GM23338 (cell line): ENCODE measurements at regions not wholly inside any gene's neighbourhood (a gene's known extent, or its start where the extent isn't known, plus 50 kb on each side); places are given as distances from the start of the nearest gene placed in this dataset.

Experiments used
- CREB1 ChIP-seq: fragments of 250-450 bp; sonication (Bioruptor Pico); IDR thresholded peaks from 2 replicates; pipeline ENCODE4 v1.5.0; 2020; ENCODE audit warnings: low read depth, mild to moderate bottlenecking, moderate library complexity
- CTCF ChIP-seq, 2 experiments: fragments of 200-600 bp in 1 of 2; sonication (generic) in 1 of 2; conservative IDR thresholded peaks; 2 replicates each; pipeline versions ENCODE4 v1.5.1 to v1.6.1; 2016 to 2017; ENCODE audit warnings: antibody characterized with exemption in 2 of 2, low read depth in 2 of 2, mild to moderate bottlenecking in 2 of 2, moderate library complexity in 1 of 2
- ETS1 ChIP-seq: IDR thresholded peaks from 2 replicates; pipeline ENCODE4 v1.6.1; 2016; ENCODE audit warnings: antibody characterized with exemption
- EZH2 ChIP-seq: fragments of 200-600 bp; sonication (generic); IDR thresholded peaks from one replicate; pipeline ENCODE4 v1.8.0; 2017; ENCODE audit warnings: antibody characterized with exemption, mild to moderate bottlenecking, low read depth; ENCODE audit not compliant: unreplicated experiment
- EZH2phosphoT487 ChIP-seq: fragments of 200-600 bp; sonication (generic); IDR thresholded peaks from one replicate; pipeline ENCODE4 v1.8.1; 2018; ENCODE audit warnings: antibody characterized with exemption; ENCODE audit not compliant: unreplicated experiment
- JUNB ChIP-seq: IDR thresholded peaks from one replicate; pipeline ENCODE4 v1.6.1; 2016; ENCODE audit warnings: antibody characterized with exemption; ENCODE audit not compliant: unreplicated experiment
- NANOG ChIP-seq: IDR thresholded peaks from 2 replicates; pipeline ENCODE4 v1.6.1; 2016; ENCODE audit warnings: antibody characterized with exemption, borderline replicate concordance
- POLR2AphosphoS5 ChIP-seq: IDR thresholded peaks from 2 replicates; pipeline ENCODE4 v1.6.1; 2016; ENCODE audit warnings: antibody characterized with exemption, low read depth
- REST ChIP-seq: IDR thresholded peaks from one replicate; pipeline ENCODE4 v1.6.1; 2018; ENCODE audit warnings: antibody characterized with exemption; ENCODE audit not compliant: unreplicated experiment
- STAT1 ChIP-seq: IDR thresholded peaks from one replicate; pipeline ENCODE4 v1.6.1; 2016; ENCODE audit warnings: antibody characterized with exemption; ENCODE audit not compliant: unreplicated experiment
- ZNF114 ChIP-seq: fragments of 250-450 bp; sonication (Bioruptor Pico); IDR thresholded peaks from 2 replicates; pipeline ENCODE4 v1.5.0; 2020; ENCODE audit warnings: mild to moderate bottlenecking, moderate library complexity
- ZNF331 ChIP-seq: fragments of 250-450 bp; sonication (Bioruptor Pico); IDR thresholded peaks from 2 replicates; pipeline ENCODE4 v1.5.0; 2020; ENCODE audit warnings: low read depth, mild to moderate bottlenecking, moderate library complexity

- no peak for TF ChIP-seq CTCF (conservative IDR thresholded peaks at IDR 0.05; ENCODE audit: low read depth in 2 of 2)
- no peak for TF ChIP-seq EZH2
- TF ChIP-seq POLR2AphosphoS5: no peak
- no peak for TF ChIP-seq ZNF331 (CRISPR knock-in tag)
- no peak for TF ChIP-seq EZH2phosphoT487
- no peak for TF ChIP-seq NANOG
- TF ChIP-seq ETS1: no peak
- no peak for TF ChIP-seq REST
- no peak for TF ChIP-seq JUNB
- TF ChIP-seq CREB1 (CRISPR knock-in tag): no peak
- no peak for TF ChIP-seq ZNF114 (CRISPR knock-in tag)
- no peak for TF ChIP-seq STAT1
These were observed 189.8 kb upstream of the FOXQ1 start for GRCh38 chr6:1122083-1122482.
